OCI-LY3 (cell line): ENCODE measurements at regions not wholly inside any gene's neighbourhood (a gene's known extent, or its start where the extent isn't known, plus 50 kb on each side); places are given as distances from the start of the nearest gene placed in this dataset.
"Not testable (repeated sequence)": the region's sequence is repeated elsewhere in the genome, so short reads cannot be mapped to it uniquely, and the experiment has no call there.

Source experiments
- EZH2phosphoT487 ChIP-seq: fragments of 200-600 bp; shearing (Covaris generic); IDR thresholded peaks from 2 replicates; pipeline ENCODE4 v1.6.1; 2018; ENCODE audit warnings: antibody characterized with exemption, mixed run types, low read depth
- TF ChIP-seq, protein P1 (sequence below): fragments of 200-600, 300-600 bp; sonication (generic); IDR thresholded peaks from 2 replicates; pipeline ENCODE4 v1.5.1; 2014; ENCODE audit warnings: antibody characterized with exemption, low read length, low read depth

DNA sequence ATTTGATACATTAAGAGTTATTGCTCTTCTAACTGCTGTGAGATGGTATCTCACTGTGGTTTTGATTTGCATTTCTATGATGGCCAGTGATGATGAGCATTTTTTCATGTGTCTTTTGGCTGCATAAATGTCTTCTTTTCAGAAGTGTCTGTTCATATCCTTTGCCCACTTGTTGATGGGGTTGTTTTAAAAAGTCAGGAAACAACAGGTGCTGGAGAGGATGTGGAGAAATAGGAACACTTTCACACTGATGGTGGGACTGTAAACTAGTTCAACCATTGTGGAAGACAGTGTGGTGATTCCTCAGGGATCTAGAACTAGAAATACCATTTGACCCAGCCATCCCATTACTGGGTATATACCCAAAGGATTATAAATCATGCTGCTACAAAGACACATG, 63.4 kb upstream of the PDSS1 start:
- TF ChIP-seq, protein P1, sequence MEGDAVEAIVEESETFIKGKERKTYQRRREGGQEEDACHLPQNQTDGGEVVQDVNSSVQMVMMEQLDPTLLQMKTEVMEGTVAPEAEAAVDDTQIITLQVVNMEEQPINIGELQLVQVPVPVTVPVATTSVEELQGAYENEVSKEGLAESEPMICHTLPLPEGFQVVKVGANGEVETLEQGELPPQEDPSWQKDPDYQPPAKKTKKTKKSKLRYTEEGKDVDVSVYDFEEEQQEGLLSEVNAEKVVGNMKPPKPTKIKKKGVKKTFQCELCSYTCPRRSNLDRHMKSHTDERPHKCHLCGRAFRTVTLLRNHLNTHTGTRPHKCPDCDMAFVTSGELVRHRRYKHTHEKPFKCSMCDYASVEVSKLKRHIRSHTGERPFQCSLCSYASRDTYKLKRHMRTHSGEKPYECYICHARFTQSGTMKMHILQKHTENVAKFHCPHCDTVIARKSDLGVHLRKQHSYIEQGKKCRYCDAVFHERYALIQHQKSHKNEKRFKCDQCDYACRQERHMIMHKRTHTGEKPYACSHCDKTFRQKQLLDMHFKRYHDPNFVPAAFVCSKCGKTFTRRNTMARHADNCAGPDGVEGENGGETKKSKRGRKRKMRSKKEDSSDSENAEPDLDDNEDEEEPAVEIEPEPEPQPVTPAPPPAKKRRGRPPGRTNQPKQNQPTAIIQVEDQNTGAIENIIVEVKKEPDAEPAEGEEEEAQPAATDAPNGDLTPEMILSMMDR = not testable (repeated sequence)
- not testable (repeated sequence) for TF ChIP-seq EZH2phosphoT487
